HG03196 (cell line): ENCODE measurements at regions not wholly inside any gene's neighbourhood (a gene's known extent, or its start where the extent isn't known, plus 50 kb on each side); places are given as distances from the start of the nearest gene placed in this dataset.
"Not testable (repeated sequence)": the region's sequence is repeated elsewhere in the genome, so short reads cannot be mapped to it uniquely, and the experiment has no call there.

Source experiments
- ATAC-seq: cut with Tn5 transposase; IDR thresholded peaks from one replicate; pipeline ENCODE4 v1.9.1; 2021; ENCODE audit not compliant: unreplicated experiment

DNA sequence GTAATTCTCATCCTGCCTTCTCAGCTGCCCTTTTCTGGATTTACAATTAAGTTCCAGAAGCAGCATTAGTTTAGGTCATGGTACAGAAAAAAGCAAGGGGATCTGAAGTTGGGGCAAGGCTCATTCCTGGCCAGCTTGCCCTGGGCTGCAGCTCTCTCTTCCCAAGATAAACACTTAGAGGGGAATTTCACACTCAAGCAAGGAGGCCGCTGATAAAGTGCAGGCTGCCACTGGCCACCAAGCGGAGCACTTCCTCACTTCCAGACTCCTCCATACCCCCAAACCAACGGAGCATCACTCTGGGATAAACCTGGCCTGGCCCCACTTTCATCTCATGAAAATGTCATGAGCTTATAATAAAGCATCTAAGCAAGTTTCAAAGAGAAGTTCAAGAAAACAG is 445.5 kb upstream of the MKI67 start:
- no peak for ATAC-seq

DNA sequence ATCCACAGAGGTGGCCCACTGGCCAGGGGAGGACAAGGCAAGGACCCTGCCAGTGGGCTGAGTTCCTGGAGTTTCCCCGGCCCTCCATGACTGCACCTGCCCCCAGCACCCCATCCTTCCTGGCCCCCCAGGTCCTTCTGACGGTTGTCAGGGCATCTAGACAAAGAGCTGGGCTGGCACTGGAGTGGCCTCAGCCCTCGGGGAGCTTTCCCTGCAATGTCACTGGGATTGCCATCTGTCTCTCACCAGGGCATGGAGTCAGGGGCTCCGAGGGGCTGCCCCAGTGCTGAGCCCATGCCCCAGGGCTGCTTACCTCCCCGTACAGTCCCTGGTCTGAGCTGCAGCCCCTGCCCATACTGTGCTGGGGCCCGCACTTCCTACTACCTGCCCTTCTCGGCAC is 446.5 kb upstream of the MKI67 start:
- ATAC-seq, result no peak

DNA sequence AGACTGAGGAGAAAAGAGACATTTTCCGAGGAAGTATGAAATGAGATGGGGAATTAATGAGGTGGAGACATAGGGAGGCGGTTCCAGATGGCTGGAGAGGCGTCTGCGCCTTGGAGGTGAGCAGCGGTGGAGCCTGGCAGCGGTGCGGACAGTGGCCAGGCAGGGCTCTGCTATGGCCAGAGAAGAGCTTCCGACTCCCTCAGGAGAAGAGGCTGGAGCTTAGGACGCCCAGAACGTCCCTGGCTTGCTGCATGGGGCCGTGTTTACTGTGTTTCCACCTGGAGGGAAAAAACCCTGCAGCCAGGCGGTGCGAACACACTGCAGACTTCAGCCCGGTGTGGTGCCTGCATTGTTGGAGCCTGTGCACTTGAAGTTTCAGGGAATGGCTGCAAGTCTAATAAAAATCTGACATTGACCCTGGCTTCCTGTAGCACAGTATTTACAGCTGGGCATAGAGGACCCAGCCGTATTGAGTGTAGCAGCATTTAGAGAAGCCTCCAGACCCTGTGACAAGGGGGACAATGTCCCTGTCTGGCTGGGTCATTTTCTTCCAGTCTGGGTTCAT is 447.1 kb upstream of the MKI67 start:
- ATAC-seq, result no peak

DNA sequence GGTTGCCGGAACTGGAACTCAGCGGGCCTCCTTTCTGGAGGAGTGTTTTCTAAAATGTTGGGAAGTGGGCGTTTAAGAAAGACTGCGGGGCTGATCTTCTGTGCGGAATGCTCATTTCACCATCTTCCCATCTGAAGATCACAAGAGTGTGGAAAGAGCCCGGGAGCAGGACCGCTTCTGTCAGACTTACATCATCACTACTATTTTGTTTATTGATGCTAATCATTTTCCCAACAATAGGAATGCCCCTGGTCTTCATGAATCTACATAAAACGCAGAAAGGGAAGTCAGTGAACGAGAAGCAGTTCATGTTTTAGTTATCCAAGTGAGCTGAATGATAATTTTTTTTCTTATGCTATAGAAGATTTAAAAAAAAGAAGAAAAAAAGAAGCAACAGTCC is 447.8 kb upstream of the MKI67 start:
- ATAC-seq, result no peak

DNA sequence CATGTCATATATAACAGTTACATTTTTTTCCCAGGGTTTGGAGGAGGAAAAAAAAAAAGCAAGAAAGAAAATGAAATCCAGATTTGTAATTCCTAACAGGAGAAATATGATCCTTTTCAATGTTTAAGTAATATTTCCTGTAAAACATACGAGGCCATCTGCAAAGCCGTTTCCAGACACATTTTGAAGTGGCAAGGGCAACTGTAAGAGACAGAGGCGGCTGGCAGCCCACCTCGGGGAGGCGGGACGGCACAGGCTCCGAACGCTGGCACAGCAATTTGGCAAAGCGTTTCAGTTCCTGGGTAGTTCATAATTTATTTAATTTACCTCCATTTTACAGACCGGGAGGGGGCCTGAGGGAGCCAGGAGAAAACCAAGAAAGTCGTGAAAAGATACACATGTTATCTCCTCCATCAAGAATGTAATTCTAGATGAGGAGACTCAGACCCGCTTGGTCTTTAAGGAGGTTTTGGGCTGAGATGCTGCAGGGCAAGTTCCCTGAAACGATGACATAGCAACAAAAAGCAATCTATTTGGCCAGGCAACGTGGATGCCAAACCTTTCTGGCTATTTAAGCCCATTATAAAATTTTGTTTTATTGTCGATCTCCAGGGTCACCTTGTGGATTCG is 448.5 kb upstream of the MKI67 start:
- ATAC-seq, result no peak

DNA sequence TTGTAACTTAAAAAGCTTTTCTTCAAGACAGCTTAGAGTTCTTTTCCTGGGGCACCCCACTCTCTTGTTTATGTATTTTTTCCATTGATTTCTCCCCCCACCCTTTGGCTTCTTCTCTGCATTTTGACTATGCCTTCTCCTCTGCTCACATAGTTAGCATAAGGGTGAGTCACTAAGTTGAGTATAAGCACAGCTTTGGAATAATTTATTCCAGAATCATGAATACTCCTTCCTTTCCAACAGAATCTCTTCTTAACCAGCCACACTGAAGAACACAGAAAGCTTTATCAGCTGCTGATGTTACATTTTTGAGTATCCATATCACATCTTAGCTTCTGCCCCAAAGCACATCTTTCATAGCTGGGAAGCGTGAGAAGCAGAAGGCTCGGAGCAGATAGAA is 449.5 kb upstream of the MKI67 start:
- ATAC-seq, result no peak

DNA sequence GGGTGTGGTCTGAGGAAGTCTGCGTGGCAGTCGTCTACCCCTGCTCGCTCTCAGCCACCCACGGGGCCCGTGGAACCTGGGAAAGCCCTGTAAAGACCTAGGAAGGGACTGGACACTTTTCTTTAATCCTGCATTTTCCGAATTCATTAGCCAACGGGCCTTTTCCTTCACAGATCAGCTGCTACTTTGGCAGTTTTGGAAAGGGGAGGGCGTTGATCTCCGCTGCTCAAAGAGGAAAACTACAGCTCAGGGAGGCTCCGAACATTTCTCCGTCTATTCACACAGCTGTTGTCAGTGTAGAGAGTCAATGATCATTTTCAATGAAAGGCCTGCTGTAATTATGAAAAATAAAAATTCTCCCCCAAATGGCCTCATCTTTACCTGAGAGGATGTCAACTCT is 450.1 kb upstream of the MKI67 start:
- ATAC-seq, result no peak

DNA sequence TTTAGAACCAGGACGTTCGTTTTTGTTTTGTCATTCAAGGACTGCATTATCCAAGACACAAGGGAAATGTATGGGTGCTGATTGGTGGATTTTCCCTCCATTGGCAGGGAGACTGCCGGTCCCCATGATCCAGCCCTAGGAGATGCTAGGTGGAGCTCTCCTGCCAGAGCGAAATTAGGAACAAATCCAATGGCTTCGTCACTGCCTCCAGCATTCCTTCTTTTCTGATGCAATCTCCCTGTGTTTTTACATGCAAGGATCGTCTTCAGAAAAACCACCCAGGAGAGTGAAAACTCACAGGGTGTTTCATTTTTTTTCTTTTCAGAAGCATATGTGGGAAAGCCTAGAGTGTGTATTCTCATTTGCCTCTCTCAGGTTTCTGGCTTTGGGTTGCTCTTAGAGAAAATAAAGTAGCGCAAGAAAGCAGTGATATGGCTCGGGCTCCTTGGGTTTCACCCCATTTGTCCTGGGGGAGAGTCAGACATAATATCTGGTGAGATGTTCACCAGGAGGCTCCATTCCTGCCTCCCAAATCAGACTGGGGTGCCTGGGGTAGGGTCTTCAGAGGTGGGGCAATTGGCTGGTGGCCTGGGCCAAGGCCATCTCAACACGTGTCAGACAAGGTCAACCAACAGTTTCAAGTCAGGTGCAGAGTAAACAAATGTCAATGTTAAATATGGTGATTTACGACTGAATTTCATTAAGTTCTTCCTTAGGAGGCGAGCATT is 450.9 kb upstream of the MKI67 start:
- no peak for ATAC-seq

DNA sequence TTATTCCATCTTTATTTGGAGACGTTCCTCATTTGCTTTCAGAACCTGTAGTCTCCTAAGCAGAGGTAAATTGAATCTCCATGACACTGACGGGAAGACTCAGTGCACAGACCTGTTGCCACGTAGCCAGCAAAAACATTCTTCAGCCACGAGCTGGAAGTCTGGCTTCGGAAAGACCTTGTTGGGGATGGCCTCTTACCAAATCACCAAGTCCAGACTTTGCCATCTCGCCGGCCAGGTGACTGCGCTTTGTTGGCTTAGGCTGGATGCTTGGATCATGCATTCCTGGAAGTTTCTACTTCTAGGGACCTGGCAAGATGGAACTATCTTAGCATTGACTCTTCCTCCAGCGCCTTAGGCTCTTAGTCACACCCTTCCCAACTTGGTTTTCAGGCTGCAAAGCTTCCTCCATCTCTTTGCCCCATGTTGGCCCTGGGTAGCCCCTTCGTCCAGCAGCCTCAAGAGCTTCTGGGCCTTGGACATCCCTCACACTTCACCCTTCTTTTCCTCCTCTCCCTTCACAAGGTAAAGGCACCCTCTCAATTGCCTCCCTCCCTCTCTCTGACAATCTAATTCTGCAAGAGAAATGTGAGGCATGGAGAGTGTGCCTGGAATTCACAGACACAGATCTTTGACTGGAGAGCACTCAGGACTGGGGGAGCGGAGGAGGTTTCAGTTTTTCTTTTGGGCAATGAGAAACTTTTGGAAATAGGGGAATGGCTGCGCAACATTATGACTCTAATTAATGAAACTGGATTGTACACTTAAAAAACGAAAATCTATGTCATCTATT is 451.9 kb upstream of the MKI67 start:
- ATAC-seq, result no peak

DNA sequence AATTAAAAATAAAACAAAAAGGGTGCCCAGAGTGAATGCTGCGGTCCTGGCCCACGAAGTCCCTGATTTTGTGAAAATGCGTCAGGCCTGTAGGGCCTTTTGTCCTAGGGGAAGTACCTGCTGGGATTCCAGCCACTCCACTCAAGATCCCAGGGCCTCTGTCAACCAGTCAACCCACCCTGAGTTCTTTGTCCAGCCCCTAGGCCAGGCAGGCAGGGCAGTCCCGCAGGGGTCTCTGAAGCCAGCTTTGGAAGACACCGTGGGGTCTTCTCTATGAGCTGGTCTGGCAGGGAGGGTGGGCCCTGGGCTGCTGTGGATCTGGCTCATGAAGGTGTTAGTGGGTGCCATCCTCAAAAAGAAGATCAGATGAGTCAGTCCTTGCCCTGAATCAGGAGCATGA is 452.5 kb upstream of the MKI67 start:
- ATAC-seq, result no peak

DNA sequence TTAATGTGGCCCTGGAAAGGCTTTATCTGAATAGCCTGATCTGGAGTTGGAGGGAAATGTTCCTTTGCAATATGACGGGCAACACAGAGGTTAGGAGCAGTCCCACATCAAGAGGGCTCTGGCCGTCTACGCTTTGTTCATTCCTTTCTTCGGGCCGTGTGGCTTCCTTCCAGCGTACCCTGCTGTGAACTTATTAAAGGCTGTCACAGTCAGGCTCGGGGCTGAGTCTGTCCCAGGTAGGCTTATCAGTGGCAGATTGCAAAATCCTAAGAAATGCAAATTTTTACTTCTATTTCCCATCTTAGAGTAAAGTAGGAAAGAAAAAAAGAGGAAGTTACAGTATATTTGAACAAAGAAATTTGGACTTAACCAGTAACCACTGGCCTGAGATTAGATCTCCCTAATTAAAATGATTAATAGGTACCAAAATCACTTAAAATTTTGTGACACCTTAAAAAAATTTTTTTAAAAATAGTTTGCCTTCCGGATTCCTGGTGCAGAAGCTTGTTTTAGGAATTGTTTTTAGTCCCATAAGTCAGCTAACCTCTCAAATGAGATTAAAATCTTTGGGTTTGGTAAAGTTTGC is 453.1 kb upstream of the MKI67 start:
- no peak for ATAC-seq

DNA sequence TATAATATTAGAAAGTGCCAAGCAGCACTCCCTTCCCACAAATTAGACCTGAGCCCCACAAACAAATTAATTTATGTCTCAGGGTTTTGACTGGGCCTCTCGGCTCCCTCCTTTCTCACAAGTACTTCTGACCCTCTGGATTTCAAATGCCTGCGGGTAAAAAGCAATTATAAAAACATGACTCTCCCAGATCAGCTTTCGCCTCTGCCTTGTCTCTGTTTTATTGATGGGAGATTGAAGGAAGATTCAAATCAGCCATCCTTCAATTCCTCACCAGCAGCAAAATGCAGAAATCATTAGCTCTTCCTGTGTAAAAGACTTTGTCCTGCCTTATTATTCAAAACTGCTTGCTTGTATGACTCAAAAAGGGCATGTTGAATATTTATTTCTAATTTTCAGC is 453.7 kb upstream of the MKI67 start:
- ATAC-seq, result no peak

DNA sequence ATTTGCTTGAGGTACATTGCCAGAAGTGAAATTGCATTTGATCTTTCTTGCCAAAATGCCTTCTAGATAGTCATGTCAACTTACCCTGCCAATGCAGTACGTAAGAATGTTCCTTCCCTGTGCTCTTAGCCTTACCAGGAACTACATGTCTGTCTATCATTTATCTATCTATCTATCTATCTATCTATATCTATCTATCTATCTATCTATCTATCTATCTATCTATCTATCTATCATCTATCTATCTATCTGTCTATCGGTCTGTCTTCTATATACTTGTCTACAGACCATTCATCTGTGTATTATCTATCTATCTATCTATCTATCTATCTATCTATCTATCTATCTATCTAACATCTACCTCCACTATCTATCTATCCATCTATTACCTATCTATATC is 456.9 kb upstream of the MKI67 start:
- ATAC-seq, result not testable (repeated sequence)

DNA sequence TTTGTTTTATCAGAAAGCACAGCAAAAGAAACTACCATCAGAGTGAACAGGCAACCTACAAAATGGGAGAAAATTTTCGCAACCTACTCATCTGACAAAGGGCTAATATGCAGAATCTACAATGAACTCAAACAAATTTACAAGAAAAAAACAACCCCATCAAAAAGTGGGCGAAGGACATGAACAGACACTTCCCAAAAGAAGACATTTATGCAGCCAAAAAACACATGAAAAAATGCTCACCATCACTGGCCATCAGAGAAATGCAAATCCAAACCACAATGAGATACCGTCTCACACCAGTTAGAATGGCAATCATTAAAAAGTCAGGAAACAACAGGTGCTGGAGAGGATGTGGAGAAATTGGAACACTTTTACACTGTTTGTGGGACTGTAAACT is 460.4 kb upstream of the MKI67 start:
- ATAC-seq, result not testable (repeated sequence)

DNA sequence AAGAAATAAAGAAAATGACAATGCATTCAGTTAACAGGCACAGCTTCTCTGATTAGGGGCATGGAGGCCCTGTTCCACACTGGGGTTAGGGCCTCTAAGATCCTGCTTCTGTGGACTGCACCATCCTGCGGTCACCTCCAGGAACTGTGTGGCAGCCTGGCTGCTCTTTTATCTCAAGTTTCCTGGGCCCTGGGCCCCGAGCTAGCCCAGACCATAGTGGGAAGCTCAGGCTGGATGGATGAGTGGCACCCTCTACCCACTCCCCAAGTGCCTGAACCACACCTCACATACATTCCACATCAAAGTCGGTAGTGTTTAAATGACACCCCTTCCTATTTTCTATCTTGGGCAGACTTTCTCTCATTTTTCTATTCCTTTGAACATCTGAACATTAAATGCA is 461.5 kb upstream of the MKI67 start:
- no peak for ATAC-seq

DNA sequence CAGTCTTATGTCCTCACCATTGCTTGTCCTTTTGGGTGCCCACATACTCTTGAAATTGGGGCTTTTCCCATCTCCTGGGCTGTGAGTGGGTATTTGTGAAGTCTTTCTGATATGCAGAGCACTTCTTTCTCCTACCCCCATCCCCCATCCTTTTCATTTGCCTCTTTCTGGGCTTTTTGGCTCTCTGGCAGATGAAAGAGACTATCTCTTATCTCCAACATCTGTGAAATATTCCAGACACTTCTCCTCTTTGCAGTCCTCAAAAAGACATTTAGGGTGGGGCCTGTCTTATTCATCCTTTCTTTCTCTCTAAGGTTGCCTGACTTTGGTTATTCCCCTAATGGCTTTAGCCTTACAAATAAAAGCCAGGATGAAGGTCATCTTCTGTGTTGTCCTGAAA is 462.2 kb upstream of the MKI67 start:
- ATAC-seq, result no peak

DNA sequence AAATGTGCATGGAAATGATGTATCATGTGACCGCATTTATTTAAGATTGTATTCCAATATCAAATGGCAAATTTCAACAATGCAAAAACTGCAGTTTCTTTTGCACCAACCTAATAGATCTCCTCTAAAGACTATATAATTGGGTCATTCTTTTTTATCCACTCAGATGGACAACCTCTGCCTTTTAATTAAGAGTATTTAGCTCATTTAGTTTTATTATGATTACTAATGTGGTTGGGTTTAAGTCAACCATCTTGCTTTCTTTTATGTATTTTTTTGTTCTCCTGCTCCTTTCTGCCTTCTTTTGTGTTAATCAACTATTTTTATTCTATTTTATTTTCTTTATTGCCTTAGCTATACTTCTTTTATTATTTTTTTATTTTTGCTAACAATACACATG is 468.5 kb upstream of the MKI67 start:
- no peak for ATAC-seq

DNA sequence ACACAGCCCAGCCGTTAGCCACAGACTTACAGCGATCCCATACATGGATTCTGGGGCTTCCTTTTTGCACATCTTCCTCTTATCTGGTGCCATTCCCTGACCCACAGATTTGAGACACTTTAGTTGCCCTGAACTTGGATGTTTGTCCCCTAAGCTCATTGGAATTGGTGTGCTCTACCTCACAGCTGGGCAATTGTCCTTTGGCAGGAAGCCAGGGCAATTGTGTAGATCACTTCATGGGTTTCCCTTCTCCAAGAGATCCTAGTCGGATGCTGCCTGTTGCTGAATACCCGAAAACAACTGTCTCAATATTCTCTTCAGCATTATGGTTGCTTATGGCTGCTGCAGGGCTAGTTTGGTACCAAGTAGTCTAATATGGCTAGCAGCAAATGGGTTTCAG is 470.7 kb upstream of the MKI67 start:
- no peak for ATAC-seq

DNA sequence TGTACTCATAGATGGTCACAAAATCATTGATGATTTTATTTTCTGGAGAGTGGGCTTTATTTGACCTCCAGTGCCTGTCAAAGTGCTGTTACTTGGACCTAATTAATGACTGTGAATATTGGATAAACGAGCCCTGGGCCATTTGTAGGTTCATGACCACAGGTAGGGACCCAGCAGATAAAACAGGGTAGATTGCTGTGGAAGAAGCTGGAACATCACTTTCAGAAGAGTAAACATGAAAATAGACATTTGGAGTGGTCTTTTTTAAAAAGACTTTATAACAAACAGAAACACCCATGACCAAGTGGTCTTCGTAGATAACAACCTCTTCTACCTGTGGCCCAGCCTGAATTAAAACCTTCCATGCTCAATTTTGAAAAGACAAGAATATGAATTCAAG is 472.8 kb upstream of the MKI67 start:
- ATAC-seq, result no peak

DNA sequence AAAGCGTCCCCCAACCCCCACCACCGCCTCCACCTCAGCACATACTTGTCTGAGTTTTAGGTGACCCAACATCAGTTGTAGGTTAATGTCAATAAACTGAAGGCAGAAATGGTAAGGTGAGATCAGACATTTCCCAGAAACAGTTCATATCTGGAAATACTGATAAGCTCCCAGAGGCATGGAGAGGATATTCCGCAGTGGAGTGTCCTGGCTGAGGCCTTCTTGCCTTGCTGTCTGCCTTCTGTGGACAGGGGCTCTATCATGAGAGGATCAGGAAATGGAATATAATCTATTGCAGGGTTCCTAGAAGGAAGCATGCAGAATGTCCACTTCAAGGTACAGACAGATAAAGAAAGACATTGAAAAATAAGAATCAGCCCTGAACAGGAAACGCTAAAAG is 473.3 kb upstream of the MKI67 start:
- no peak for ATAC-seq

DNA sequence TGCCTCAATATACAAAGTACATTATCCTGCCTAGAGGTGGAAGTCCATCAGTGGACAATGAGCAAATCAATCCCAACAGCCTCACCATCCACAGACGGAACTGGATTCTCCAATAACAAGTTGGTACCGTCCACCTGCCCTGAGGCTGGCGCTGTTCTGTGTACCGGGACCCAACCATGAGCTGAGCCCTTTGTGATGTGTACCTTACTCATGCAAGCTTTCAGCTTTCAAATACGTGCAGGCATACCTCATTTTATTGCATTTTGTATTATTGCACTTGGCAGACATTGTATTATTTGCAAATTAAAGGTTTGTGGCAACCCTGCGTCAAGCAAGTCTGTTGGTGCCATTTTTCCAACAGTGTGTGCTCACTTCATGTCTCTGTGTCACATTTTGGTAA is 476.0 kb upstream of the MKI67 start:
- no peak for ATAC-seq

DNA sequence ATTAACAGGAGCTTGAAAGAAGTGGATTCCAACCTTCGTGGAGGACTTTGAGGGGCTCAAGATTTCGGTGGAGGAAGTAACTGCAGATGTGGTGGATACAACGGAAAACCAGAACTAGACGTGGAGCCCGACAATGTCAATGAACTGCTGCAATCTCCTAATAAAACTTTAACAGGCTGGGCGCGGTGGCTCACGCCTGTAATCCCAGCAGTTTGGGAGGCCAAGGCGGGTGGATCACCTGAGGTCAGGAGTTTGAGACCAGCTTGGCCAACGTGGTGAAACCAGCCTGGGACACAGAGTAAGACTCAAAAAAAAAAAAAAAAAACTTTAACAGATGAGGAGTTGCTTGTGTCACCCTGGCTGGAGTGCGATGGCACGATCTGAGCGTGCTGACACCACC is 477.8 kb upstream of the MKI67 start:
- ATAC-seq, result no peak
